A549 (cell line): ENCODE measurements at regions not wholly inside any gene's neighbourhood (a gene's known extent, or its start where the extent isn't known, plus 50 kb on each side); places are given as distances from the start of the nearest gene placed in this dataset.

Experiments used
- ATAC-seq, 2 experiments: fragments of 200-7000 bp in 1 of 2; fragments of >200 bp in 1 of 2; cut with Nextera tagmentation in 1 of 2; cut with Tn5 transposase in 1 of 2; 3 replicates each; pipeline versions ENCODE4 v1.8.0 to v1.9.1; 2018 to 2020; ENCODE audit warnings: mild to moderate bottlenecking in 1 of 2, moderate library complexity in 1 of 2
- CTCF ChIA-PET: fragments of 300-600 bp; sonication (Branson Sonifier 250); formaldehyde crosslinking; extraction: SDS; loops from one replicate; lab custom pipeline; 2021; ENCODE audit warnings: antibody characterized with exemption, inconsistent platforms; lab: Yijun Ruan, JAX
- POLR2A ChIA-PET: fragments of 350-600 bp; formaldehyde crosslinking; extraction: SDS; loops from one replicate; lab custom pipeline; 2021; ENCODE audit warnings: antibody characterized with exemption, inconsistent platforms; lab: Yijun Ruan, JAX
- DNase-seq, 2 experiments: peaks; one replicate each; pipeline versions ENCODE4 v3.0.0 to v3.0.0-alpha.2; 2011 to 2016; ENCODE audit warnings: low read depth in 1 of 2, low spot score in 1 of 2
- FAIRE-seq: peaks from 2 replicates; lab custom pipeline; 2011; peaks lifted over from hg19 to GRCh38; lab: Jason Lieb, UNC
- H3K27ac ChIP-seq, 2 experiments: fragments of >200 bp; sonication (Bioruptor Twin); formaldehyde crosslinking; 3 replicates each; pipeline ENCODE4 v1.5.1; 2016 to 2017
- H3K4me1 ChIP-seq: fragments of >200 bp; sonication (Bioruptor Twin); formaldehyde crosslinking; 3 replicates; pipeline ENCODE4 v1.6.1; 2016
- H3K4me2 ChIP-seq: fragments of >200 bp; sonication (Bioruptor Twin); formaldehyde crosslinking; 3 replicates; pipeline ENCODE4 v1.6.1; 2016
- H3K4me3 ChIP-seq: fragments of >200 bp; sonication (Bioruptor Twin); formaldehyde crosslinking; 3 replicates; pipeline ENCODE4 v1.5.1; 2016
- H3K9me3 ChIP-seq: fragments of >200 bp; sonication (Bioruptor Twin); formaldehyde crosslinking; 3 replicates; pipeline ENCODE4 v1.6.1; 2016
- ATOH8 ChIP-seq: fragments of 250-450 bp; sonication (Bioruptor Pico); IDR thresholded peaks from 2 replicates; pipeline ENCODE4 v1.5.0; 2020; ENCODE audit warnings: low read depth, mild to moderate bottlenecking, moderate library complexity
- BCL3 ChIP-seq: fragments of >200 bp; sonication (Bioruptor Twin); formaldehyde crosslinking; IDR thresholded peaks from 3 replicates; pipeline ENCODE4 v1.6.1; 2016
- CBX2 ChIP-seq: fragments of 200-600 bp; sonication (generic); IDR thresholded peaks from 2 replicates; pipeline ENCODE4 v1.6.1; 2016; ENCODE audit warnings: low read depth, mild to moderate bottlenecking, borderline replicate concordance
- CHD4 ChIP-seq: fragments of 200-600 bp; sonication (generic); IDR thresholded peaks from 2 replicates; pipeline ENCODE4 v1.6.1; 2016; ENCODE audit warnings: antibody characterized with exemption, mild to moderate bottlenecking, borderline replicate concordance
- E2F6 ChIP-seq: IDR thresholded peaks from 2 replicates; pipeline ENCODE4 v1.6.1; 2012; ENCODE audit warnings: low read depth, borderline replicate concordance
- EHF ChIP-seq: fragments of 250-450 bp; sonication (Bioruptor Pico); IDR thresholded peaks from 2 replicates; pipeline ENCODE4 v1.5.0; 2020; ENCODE audit warnings: mild to moderate bottlenecking
- EHMT2 ChIP-seq: fragments of 200-600 bp; sonication (generic); IDR thresholded peaks from 2 replicates; pipeline ENCODE4 v1.6.1; 2016; ENCODE audit warnings: antibody characterized with exemption, low read depth, mild to moderate bottlenecking, moderate library complexity
- ELK1 ChIP-seq: fragments of 150-350 bp; IDR thresholded peaks from 2 replicates; pipeline ENCODE4 v1.6.1; 2014; ENCODE audit warnings: low read depth, mild to moderate bottlenecking, low read length
- EP300 ChIP-seq, 2 experiments: fragments of >200 bp; sonication (Bioruptor Twin); formaldehyde crosslinking; IDR thresholded peaks; 2 replicates in 1 of 2; 3 replicates in 1 of 2; pipeline ENCODE4 v1.6.1; 2016 to 2017
- GATA3 ChIP-seq: IDR thresholded peaks from 2 replicates; pipeline ENCODE4 v1.6.1; 2012; ENCODE audit warnings: borderline replicate concordance
- HES2 ChIP-seq: fragments of >200 bp; sonication (Bioruptor Twin); formaldehyde crosslinking; IDR thresholded peaks from 2 replicates; pipeline ENCODE4 v1.6.1; 2016
- HOXA7 ChIP-seq: fragments of 250-450 bp; sonication (Bioruptor Pico); IDR thresholded peaks from 2 replicates; pipeline ENCODE4 v1.5.0; 2020; ENCODE audit warnings: mild to moderate bottlenecking, moderate library complexity
- HOXB13 ChIP-seq: fragments of 250-450 bp; sonication (Bioruptor Pico); IDR thresholded peaks from 2 replicates; pipeline ENCODE4 v1.5.0; 2020; ENCODE audit warnings: low read depth, mild to moderate bottlenecking, moderate library complexity
- HOXB5 ChIP-seq: fragments of 250-450 bp; sonication (Bioruptor Pico); IDR thresholded peaks from 2 replicates; pipeline ENCODE4 v1.5.0; 2020; ENCODE audit warnings: mild to moderate bottlenecking, moderate library complexity
- JUN ChIP-seq, 2 experiments: fragments of >200 bp; sonication (Bioruptor Twin); formaldehyde crosslinking; IDR thresholded peaks; 2 replicates in 1 of 2; 3 replicates in 1 of 2; pipeline ENCODE4 v1.6.1; 2016 to 2017
- KDM1A ChIP-seq: fragments of 200-600 bp; sonication (generic); IDR thresholded peaks from 2 replicates; pipeline ENCODE4 v1.6.1; 2016; ENCODE audit warnings: low read depth, mild to moderate bottlenecking
- MAFK ChIP-seq: fragments of 450-650 bp; IDR thresholded peaks from 2 replicates; pipeline ENCODE4 v1.6.1; 2014; ENCODE audit not compliant: partially characterized antibody
- MAX ChIP-seq: IDR thresholded peaks from 2 replicates; pipeline ENCODE4 v1.6.1; 2012
- NPAS2 ChIP-seq: fragments of 250-450 bp; sonication (Bioruptor Pico); IDR thresholded peaks from 2 replicates; pipeline ENCODE4 v1.8.0; 2022; ENCODE audit warnings: mild to moderate bottlenecking, moderate library complexity, borderline replicate concordance
- PBX3 ChIP-seq: IDR thresholded peaks from 2 replicates; pipeline ENCODE4 v1.6.1; 2012
- POLR2A ChIP-seq: IDR thresholded peaks from 2 replicates; pipeline ENCODE4 v1.6.1; 2012; ENCODE audit warnings: mild to moderate bottlenecking, low read length
- POLR2AphosphoS2 ChIP-seq: conservative IDR thresholded peaks from 2 replicates; pipeline ENCODE4 v1.6.1; 2012; ENCODE audit warnings: low read length, improper control_type of control experiment, inconsistent platforms
- RAD21 ChIP-seq, 2 experiments: fragments of >200 bp in 1 of 2; sonication (Bioruptor Twin) in 1 of 2; formaldehyde crosslinking in 1 of 2; IDR thresholded peaks in 1 of 2; conservative IDR thresholded peaks in 1 of 2; 2 replicates in 1 of 2; 3 replicates in 1 of 2; pipeline ENCODE4 v1.6.1; 2012 to 2018; ENCODE audit warnings: inconsistent platforms in 1 of 2
- RARB ChIP-seq: fragments of 250-450 bp; sonication (Bioruptor Pico); IDR thresholded peaks from 2 replicates; pipeline ENCODE4 v1.8.0; 2021; ENCODE audit warnings: mild to moderate bottlenecking, moderate library complexity
- RNF2 ChIP-seq: fragments of 200-600 bp; sonication (generic); IDR thresholded peaks from 2 replicates; pipeline ENCODE4 v1.6.1; 2016; ENCODE audit warnings: low read depth, mild to moderate bottlenecking, antibody characterized with exemption, moderate library complexity, borderline replicate concordance
- SREBF2 ChIP-seq: fragments of 450-650 bp; IDR thresholded peaks from 2 replicates; pipeline ENCODE4 v1.6.1; 2014; ENCODE audit warnings: mild to moderate bottlenecking, moderate library complexity
- TP53 ChIP-seq: fragments of 250-450 bp; sonication (Bioruptor Pico); IDR thresholded peaks from 2 replicates; pipeline ENCODE4 v1.5.0; 2021; ENCODE audit warnings: mild to moderate bottlenecking, moderate library complexity
- USF2 ChIP-seq: fragments of 450-650 bp; IDR thresholded peaks from 2 replicates; pipeline ENCODE4 v1.6.1; 2014; ENCODE audit warnings: antibody characterized with exemption
- ZFP36 ChIP-seq: fragments of 450-650 bp; IDR thresholded peaks from 2 replicates; pipeline ENCODE4 v1.6.1; 2014; ENCODE audit warnings: borderline replicate concordance; ENCODE audit not compliant: partially characterized antibody
- ZNF302 ChIP-seq: fragments of 250-450 bp; sonication (Bioruptor Pico); IDR thresholded peaks from 2 replicates; pipeline ENCODE4 v1.9.0; 2021; ENCODE audit warnings: inconsistent platforms, mild to moderate bottlenecking, moderate library complexity
- ZSCAN20 ChIP-seq: fragments of 250-450 bp; sonication (Bioruptor Pico); IDR thresholded peaks from 2 replicates; pipeline ENCODE4 v1.8.0; 2022; ENCODE audit warnings: mild to moderate bottlenecking, moderate library complexity
- WGBS: methylation state at CpG from one replicate; pipeline ENCODE4 v1.1.6; 2017; ENCODE audit errors: missing lambda C conversion rate; 5-methylcytosine and 5-hydroxymethylcytosine counted together

- POLR2A ChIA-PET, result no interaction called here
Observed at GRCh38 chr6:44634321-44634720, 246.8 kb downstream of the CDC5L start.

GRCh38 chr6:44635486-44635885, 248.0 kb downstream of the CDC5L start:
- TF ChIP-seq BCL3 (no peak), EHF (no peak), RAD21 (conservative IDR thresholded peaks at IDR 0.05 in 1 of 2, IDR thresholded peaks at IDR 0.05 in 1 of 2) (no peak), NPAS2 (CRISPR knock-in tag) (no peak), TP53 (no peak), MAFK (no peak), ZFP36 (no peak), HES2 (no peak), ATOH8 (CRISPR knock-in tag) (no peak), HOXA7 (CRISPR knock-in tag) (no peak), HOXB5 (CRISPR knock-in tag) (no peak), RARB (CRISPR knock-in tag) (no peak), ELK1 (no peak), USF2 (no peak), POLR2A (no peak), CHD4 (no peak), E2F6 (no peak), RNF2 (no peak)
- no peaks in the 10 kb centered on the region for H3K4me1 ChIP-seq
- CTCF ChIA-PET, result interaction anchor here (0.8 to 2.3 kb wide), 3 partner anchors 11 to 160 kb away, joined by 3 to 7 read pairs (median 5); no protein-coding TSS in a partner anchor
- no peak overlapping the region for H3K27ac ChIP-seq
- H3K9me3 ChIP-seq, result no peaks in the 10 kb centered on the region
- WGBS, result 57% methylated on average over 4 of the region's 4 CpGs
- DNase-seq (no peak), FAIRE-seq (no peak), ATAC-seq (no peak)
- H3K4me3 ChIP-seq, result no peak overlapping the region
- no peak overlapping the region for H3K4me2 ChIP-seq
- POLR2A ChIA-PET, result interaction anchor here (0.7 kb wide), 1 partner anchor 781 kb away, joined by 9 read pairs; no protein-coding TSS in a partner anchor

More at GRCh38 chr6:44634321-44634720, 246.8 kb downstream of the CDC5L start:
- Histone ChIP-seq H3K4me3 (no peak overlapping the region), H3K27ac (no peak overlapping the region), H3K4me1 (no peaks in the 10 kb centered on the region), H3K4me2 (no peak overlapping the region), H3K9me3 (no peaks in the 10 kb centered on the region)
- ATAC-seq (no peak), DNase-seq (no peak), FAIRE-seq (no peak)
- no peak for TF ChIP-seq GATA3
- TF ChIP-seq JUN (IDR thresholded peaks at IDR 0.05), result no peak
- TF ChIP-seq KDM1A, result no peak
- no peak for TF ChIP-seq EHMT2
- TF ChIP-seq SREBF2, result no peak
- no peak for TF ChIP-seq MAFK
- TF ChIP-seq POLR2A, result no peak
- TF ChIP-seq HOXA7 (CRISPR knock-in tag), result no peak
- TF ChIP-seq EP300 (IDR thresholded peaks at IDR 0.05), result no peak
- TF ChIP-seq ZSCAN20 (CRISPR knock-in tag), result no peak
- TF ChIP-seq MAX, result no peak
- TF ChIP-seq POLR2AphosphoS2, result no peak
- TF ChIP-seq ZNF302 (CRISPR knock-in tag), result no peak
- no peak for TF ChIP-seq CBX2
- no peak for TF ChIP-seq PBX3
- TF ChIP-seq HOXB13 (CRISPR knock-in tag), result no peak
- 56% methylated on average over 8 of the region's 8 CpGs for WGBS
- CTCF ChIA-PET, result interaction anchor here (1.1 to 1.4 kb wide), 2 partner anchors 36 to 1288 kb away, joined by 3 to 5 read pairs; no protein-coding TSS in a partner anchor
